Erythroblast (primary cell): ENCODE measurements at regions not wholly inside any gene's neighbourhood (a gene's known extent, or its start where the extent isn't known, plus 50 kb on each side); places are given as distances from the start of the nearest gene placed in this dataset.

Experiments used
- GATA1 ChIP-seq: IDR thresholded peaks from 2 replicates; pipeline ENCODE4 v1.6.1; 2011; ENCODE audit warnings: low read depth, mild to moderate bottlenecking, control low read depth, low read length, moderate library complexity
- POLR2A ChIP-seq: IDR thresholded peaks from 2 replicates; pipeline ENCODE4 v1.6.1; 2011; ENCODE audit warnings: mild to moderate bottlenecking, low read length

GRCh38 chr1:95370691-95371562 lies 136.9 kb downstream of the RWDD3 start:
- TF ChIP-seq POLR2A (no peak), GATA1 (no peak)
